ENCODE measurements at regions not wholly inside any gene's neighbourhood (a gene's known extent, or its start where the extent isn't known, plus 50 kb on each side); places are given as distances from the start of the nearest gene placed in this dataset.

- no peaks in the 10 kb centered on the region for H3K36me3 ChIP-seq (ENCODE audit: control insufficient read depth in 2 of 2, extremely low read depth in 1 of 2, insufficient read depth in 1 of 2, low read length in 1 of 2)
- Mint-ChIP-seq H3K27ac (no peak overlapping the region), H3K36me3 (no peaks in the 10 kb centered on the region), H3K4me3 (no peak overlapping the region), H3K9me3 (peaks cover 0 to 5% (median 3%) of the 10 kb centered on the region in 3 donors), H3K4me1 (no peaks in the 10 kb centered on the region), H3K27me3 (no peaks in the 10 kb centered on the region)
- no peaks in the 10 kb centered on the region for H3K27me3 ChIP-seq (replicated peaks in 1 of 2; ENCODE audit: control insufficient read depth in 2 of 2, extremely low read depth in 1 of 2, insufficient read depth in 2 of 2, low read length in 1 of 2)
- no peak overlapping the region for H3K27ac ChIP-seq (ENCODE audit: low read length)
- H3K9me3 ChIP-seq: no peaks in the 10 kb centered on the region
- ChIA-PET CTCF (interaction anchor here in 1 of 2 donors (0.5 kb wide), 1 partner anchor 9 kb away, joined by 8 read pairs; no protein-coding TSS in a partner anchor), POLR2A (no interaction called here)
- ATAC-seq (replicated peaks in 1 of 4) (no peak), DNase-seq (no peak)
- H3K4me3 ChIP-seq (ENCODE audit: control insufficient read depth in 1 of 2, extremely low read depth in 1 of 2, low read length in 1 of 2): no peak overlapping the region
- no CpG with 5 or more reads among the region's 3 CpGs for WGBS (ENCODE audit: insufficient coverage)
- H3K4me1 ChIP-seq (ENCODE audit: control insufficient read depth in 1 of 2, extremely low read depth in 1 of 2, insufficient read depth in 2 of 2, low read length in 2 of 2): no peaks in the 10 kb centered on the region
Measured at GRCh38 chrX:7568130-7568529, 274.8 kb upstream of the VCX start.

DNA sequence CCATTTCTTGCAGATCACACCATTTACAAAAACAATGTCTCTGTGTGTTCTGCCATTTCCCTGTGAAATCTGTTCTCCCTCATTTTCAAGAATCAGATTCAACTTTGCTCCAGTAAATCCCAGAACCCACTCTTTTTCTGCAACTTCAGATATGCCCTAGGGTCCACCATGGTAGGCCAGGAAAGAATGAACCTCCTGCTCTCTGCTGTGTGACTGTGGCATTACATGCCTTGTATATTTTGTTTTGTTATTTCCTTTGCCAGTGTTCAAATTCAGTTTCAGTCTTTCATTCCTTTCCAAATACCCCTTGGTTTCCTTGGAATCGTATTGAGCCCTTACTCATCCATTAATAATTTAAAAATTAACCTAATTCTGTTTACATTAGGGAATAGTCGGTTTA is 290.2 kb upstream of the VCX start:
- WGBS (ENCODE audit: insufficient coverage): no CpG with 5 or more reads among the region's 2 CpGs
- H3K4me3 ChIP-seq (ENCODE audit: control insufficient read depth in 1 of 2, extremely low read depth in 1 of 2, low read length in 1 of 2): no peak overlapping the region
- no peaks in the 10 kb centered on the region for H3K27me3 ChIP-seq (replicated peaks in 1 of 2; ENCODE audit: control insufficient read depth in 2 of 2, extremely low read depth in 1 of 2, insufficient read depth in 2 of 2, low read length in 1 of 2)
- CTCF ChIA-PET: no interaction called here
- no peaks in the 10 kb centered on the region for H3K4me1 Mint-ChIP-seq
- no peaks in the 10 kb centered on the region for H3K9me3 ChIP-seq
- no peak overlapping the region for H3K4me3 Mint-ChIP-seq
- no peaks in the 10 kb centered on the region for H3K4me1 ChIP-seq (ENCODE audit: control insufficient read depth in 1 of 2, extremely low read depth in 1 of 2, insufficient read depth in 2 of 2, low read length in 2 of 2)
- no peak overlapping the region for H3K27ac Mint-ChIP-seq
- no peaks in the 10 kb centered on the region for H3K36me3 Mint-ChIP-seq
- no peaks in the 10 kb centered on the region for H3K27me3 Mint-ChIP-seq
- DNase-seq (no peak), ATAC-seq (replicated peaks in 1 of 4) (no peak)
- no peaks in the 10 kb centered on the region for H3K36me3 ChIP-seq (ENCODE audit: control insufficient read depth in 2 of 2, extremely low read depth in 1 of 2, insufficient read depth in 1 of 2, low read length in 1 of 2)
- peaks cover 0 to 8% (median 7%) of the 10 kb centered on the region in 3 donors for H3K9me3 Mint-ChIP-seq
- H3K27ac ChIP-seq (ENCODE audit: low read length): no peak overlapping the region
- POLR2A ChIA-PET: no interaction called here

DNA sequence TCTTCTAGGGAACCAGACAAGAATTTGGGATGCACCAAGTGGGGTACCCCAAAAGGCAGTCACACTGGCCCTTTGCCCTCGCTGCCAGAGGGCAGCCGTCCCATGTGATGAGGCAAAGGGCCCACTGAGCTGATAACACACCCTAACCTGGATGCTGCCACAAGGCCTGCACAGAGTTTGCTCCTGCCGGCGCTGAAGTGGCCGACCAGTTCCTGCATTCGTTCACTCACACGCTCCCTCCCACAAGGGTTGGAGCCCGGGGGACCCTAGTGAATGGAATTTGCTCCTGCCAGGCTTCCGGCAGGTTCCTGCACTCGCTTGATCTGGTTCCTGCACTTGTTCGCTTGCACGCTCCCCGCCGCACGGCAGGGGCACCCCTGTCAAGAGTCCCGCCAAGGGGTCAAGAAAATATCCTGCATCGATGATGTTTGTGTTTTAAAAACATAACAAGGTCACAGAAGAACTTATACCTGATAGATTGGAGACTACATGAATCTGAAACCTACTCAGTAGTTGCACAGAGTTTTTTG is 296.4 kb upstream of the VCX start:
- ChIA-PET CTCF (no interaction called here), POLR2A (no interaction called here)
- H3K27ac ChIP-seq (ENCODE audit: low read length): no peak overlapping the region
- no peak overlapping the region for H3K4me3 Mint-ChIP-seq
- H3K9me3 ChIP-seq: no peaks in the 10 kb centered on the region
- no peaks in the 10 kb centered on the region for H3K36me3 Mint-ChIP-seq
- peaks cover 0 to 10% (median 0%) of the 10 kb centered on the region in 3 donors for H3K9me3 Mint-ChIP-seq
- H3K4me1 Mint-ChIP-seq: no peaks in the 10 kb centered on the region
- H3K36me3 ChIP-seq (ENCODE audit: control insufficient read depth in 2 of 2, extremely low read depth in 1 of 2, insufficient read depth in 1 of 2, low read length in 1 of 2): no peaks in the 10 kb centered on the region
- ATAC-seq (replicated peaks in 1 of 4) (no peak), DNase-seq (no peak)
- H3K27me3 ChIP-seq (replicated peaks in 1 of 2; ENCODE audit: control insufficient read depth in 2 of 2, extremely low read depth in 1 of 2, insufficient read depth in 2 of 2, low read length in 1 of 2): no peaks in the 10 kb centered on the region
- WGBS (ENCODE audit: insufficient coverage): no CpG with 5 or more reads among the region's 17 CpGs
- no peak overlapping the region for H3K4me3 ChIP-seq (ENCODE audit: control insufficient read depth in 1 of 2, extremely low read depth in 1 of 2, low read length in 1 of 2)
- no peak overlapping the region for H3K27ac Mint-ChIP-seq
- H3K4me1 ChIP-seq (ENCODE audit: control insufficient read depth in 1 of 2, extremely low read depth in 1 of 2, insufficient read depth in 2 of 2, low read length in 2 of 2): no peaks in the 10 kb centered on the region
- H3K27me3 Mint-ChIP-seq: no peaks in the 10 kb centered on the region

- no peaks in the 10 kb centered on the region for H3K36me3 Mint-ChIP-seq
- no peaks in the 10 kb centered on the region for H3K27me3 Mint-ChIP-seq
- H3K9me3 ChIP-seq: no peaks in the 10 kb centered on the region
- H3K4me3 Mint-ChIP-seq: no peak overlapping the region
- H3K27ac Mint-ChIP-seq: no peak overlapping the region
- POLR2A ChIA-PET: no interaction called here
- DNase-seq: no peak
- CTCF ChIA-PET: no interaction called here
- H3K27me3 ChIP-seq (replicated peaks in 1 of 2; ENCODE audit: control insufficient read depth in 2 of 2, extremely low read depth in 1 of 2, insufficient read depth in 2 of 2, low read length in 1 of 2): no peaks in the 10 kb centered on the region
- H3K27ac ChIP-seq (ENCODE audit: low read length): no peak overlapping the region
- no peak for ATAC-seq (replicated peaks in 1 of 4)
- H3K36me3 ChIP-seq (ENCODE audit: control insufficient read depth in 2 of 2, extremely low read depth in 1 of 2, insufficient read depth in 1 of 2, low read length in 1 of 2): no peaks in the 10 kb centered on the region
- peaks cover 0 to 16% (median 2%) of the 10 kb centered on the region in 3 donors for H3K9me3 Mint-ChIP-seq
- H3K4me3 ChIP-seq (ENCODE audit: control insufficient read depth in 1 of 2, extremely low read depth in 1 of 2, low read length in 1 of 2): no peak overlapping the region
- WGBS (ENCODE audit: insufficient coverage): no CpG with 5 or more reads among the region's 1 CpG
- no peaks in the 10 kb centered on the region for H3K4me1 ChIP-seq (ENCODE audit: control insufficient read depth in 1 of 2, extremely low read depth in 1 of 2, insufficient read depth in 2 of 2, low read length in 2 of 2)
- no peaks in the 10 kb centered on the region for H3K4me1 Mint-ChIP-seq
Measured at GRCh38 chrX:7545564-7545963, 297.4 kb upstream of the VCX start.

DNA sequence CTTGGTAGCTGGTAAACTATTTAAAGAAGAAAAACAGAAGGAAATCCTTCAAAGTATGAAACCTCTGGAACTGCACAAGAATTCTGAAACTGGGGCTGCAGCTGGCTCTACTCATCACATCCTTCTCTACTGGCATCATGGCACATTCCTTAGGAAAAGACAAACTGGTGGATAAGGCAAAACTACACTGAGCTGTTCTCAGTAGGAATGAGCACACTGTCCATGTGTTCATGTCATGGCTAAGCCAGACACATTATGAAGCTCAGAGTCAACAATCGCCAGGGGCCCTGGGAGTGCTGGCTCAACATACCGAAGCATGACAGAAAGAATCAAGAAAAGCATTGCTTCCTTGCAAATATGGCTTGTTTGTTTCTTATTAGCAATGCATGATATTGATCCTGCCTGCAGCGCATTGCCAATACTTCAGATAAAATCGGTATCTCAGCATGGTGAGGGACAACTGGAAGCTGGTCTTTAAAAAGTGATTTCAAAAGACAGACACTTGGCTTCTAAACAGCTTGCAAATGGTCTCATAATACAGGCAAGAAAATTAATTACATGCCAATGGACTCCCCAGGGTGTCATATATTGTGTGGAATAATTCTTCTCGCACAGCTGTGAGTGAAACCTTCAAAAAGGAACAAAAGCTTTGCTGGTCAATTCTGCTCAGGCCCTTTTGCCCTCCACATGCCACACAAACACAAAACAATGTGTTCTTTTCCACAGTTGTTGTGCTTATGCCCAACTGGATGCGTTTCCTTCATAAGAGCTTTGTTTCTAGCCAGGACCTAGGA is 300.2 kb upstream of the VCX start:
- Mint-ChIP-seq H3K4me1 (no peaks in the 10 kb centered on the region), H3K9me3 (peaks cover 4 to 22% (median 5%) of the 10 kb centered on the region in 3 donors), H3K27me3 (no peaks in the 10 kb centered on the region), H3K27ac (no peak overlapping the region), H3K4me3 (no peak overlapping the region), H3K36me3 (no peaks in the 10 kb centered on the region)
- ATAC-seq (replicated peaks in 1 of 4): no peak
- Histone ChIP-seq H3K4me3 (ENCODE audit: control insufficient read depth in 1 of 2, extremely low read depth in 1 of 2, low read length in 1 of 2) (no peak overlapping the region), H3K4me1 (ENCODE audit: control insufficient read depth in 1 of 2, extremely low read depth in 1 of 2, insufficient read depth in 2 of 2, low read length in 2 of 2) (no peaks in the 10 kb centered on the region), H3K36me3 (ENCODE audit: control insufficient read depth in 2 of 2, extremely low read depth in 1 of 2, insufficient read depth in 1 of 2, low read length in 1 of 2) (no peaks in the 10 kb centered on the region), H3K9me3 (no peaks in the 10 kb centered on the region), H3K27me3 (replicated peaks in 1 of 2; ENCODE audit: control insufficient read depth in 2 of 2, extremely low read depth in 1 of 2, insufficient read depth in 2 of 2, low read length in 1 of 2) (no peaks in the 10 kb centered on the region), H3K27ac (ENCODE audit: low read length) (no peak overlapping the region)
- ChIA-PET CTCF (no interaction called here), POLR2A (no interaction called here)
- WGBS (ENCODE audit: insufficient coverage): no CpG with 5 or more reads among the region's 6 CpGs
- no peak for DNase-seq

DNA sequence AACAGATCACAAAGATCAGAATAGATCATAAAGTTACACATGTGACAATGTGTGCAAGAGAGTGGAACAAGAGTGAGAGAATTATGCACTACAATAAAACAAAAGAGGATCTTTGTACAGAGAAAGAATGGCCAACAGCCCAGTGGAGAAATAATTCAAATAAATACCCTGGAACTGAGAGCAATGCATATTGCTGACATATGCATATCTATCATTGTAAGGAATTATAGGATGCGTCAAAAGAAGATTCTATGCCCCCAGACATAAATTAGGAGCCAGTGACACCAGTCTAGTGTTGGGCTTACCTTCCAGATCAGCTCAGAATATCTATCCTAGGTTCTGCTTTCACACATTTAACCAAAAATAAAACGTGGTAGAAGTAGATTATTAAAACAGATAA is 320.1 kb upstream of the VCX start:
- no peaks in the 10 kb centered on the region for H3K36me3 ChIP-seq (ENCODE audit: control insufficient read depth in 2 of 2, extremely low read depth in 1 of 2, insufficient read depth in 1 of 2, low read length in 1 of 2)
- no peaks in the 10 kb centered on the region for H3K4me1 Mint-ChIP-seq
- no peaks in the 10 kb centered on the region for H3K4me1 ChIP-seq (ENCODE audit: control insufficient read depth in 1 of 2, extremely low read depth in 1 of 2, insufficient read depth in 2 of 2, low read length in 2 of 2)
- DNase-seq (no peak), ATAC-seq (replicated peaks in 1 of 4) (no peak)
- no peak overlapping the region for H3K27ac Mint-ChIP-seq
- no peak overlapping the region for H3K4me3 ChIP-seq (ENCODE audit: control insufficient read depth in 1 of 2, extremely low read depth in 1 of 2, low read length in 1 of 2)
- H3K4me3 Mint-ChIP-seq: no peak overlapping the region
- H3K27ac ChIP-seq (ENCODE audit: low read length): no peak overlapping the region
- CTCF ChIA-PET: no interaction called here
- H3K36me3 Mint-ChIP-seq: no peaks in the 10 kb centered on the region
- peaks cover 15 to 17% (median 16%) of the 10 kb centered on the region in 3 donors for H3K9me3 Mint-ChIP-seq
- POLR2A ChIA-PET: no interaction called here
- H3K9me3 ChIP-seq: no peaks in the 10 kb centered on the region
- no peaks in the 10 kb centered on the region for H3K27me3 ChIP-seq (replicated peaks in 1 of 2; ENCODE audit: control insufficient read depth in 2 of 2, extremely low read depth in 1 of 2, insufficient read depth in 2 of 2, low read length in 1 of 2)
- no CpG with 5 or more reads among the region's 2 CpGs for WGBS (ENCODE audit: insufficient coverage)
- H3K27me3 Mint-ChIP-seq: no peaks in the 10 kb centered on the region

Measured in T-cell (primary cell).